HCT116 (cell line): ENCODE measurements at regions not wholly inside any gene's neighbourhood (a gene's known extent, or its start where the extent isn't known, plus 50 kb on each side); places are given as distances from the start of the nearest gene placed in this dataset.
"Not testable (repeated sequence)": the region's sequence is repeated elsewhere in the genome, so short reads cannot be mapped to it uniquely, and the experiment has no call there.

Source experiments
- ATAC-seq: fragments of 200-7000 bp; cut with Tn5 transposase; 2 replicates; pipeline ENCODE4 v1.9.1; 2020; ENCODE audit warnings: mild to moderate bottlenecking, moderate library complexity
- BruUV-seq: library from RNA; stranded (reverse); fragments of 400-500 nt; replicated peaks from 2 replicates; lab custom pipeline; 2021; lab: Mats Ljungman, UMichigan
- CTCF ChIA-PET: fragments of 300-600 bp; sonication (Branson Sonifier 250); formaldehyde crosslinking; loops from one replicate; lab custom pipeline; 2021; ENCODE audit warnings: antibody characterized with exemption; lab: Charles Lee
- POLR2A ChIA-PET: fragments of 300-600, 350-600 bp; sonication (Branson Sonifier 250); formaldehyde crosslinking; loops from one replicate; lab custom pipeline; 2021; ENCODE audit warnings: antibody characterized with exemption; lab: Charles Lee
- RAD21 ChIA-PET, 2 experiments: fragments of 300-600 bp; sonication (Branson Sonifier 250); formaldehyde crosslinking; loops; one replicate each; lab custom pipeline; 2023; ENCODE audit warnings: low total read pairs in 2 of 2; ENCODE audit not compliant: uncharacterized antibody in 2 of 2, unreplicated experiment in 2 of 2, low non-redundant PET in 1 of 2; lab: Charles Lee
- DNase-seq: peaks from one replicate; pipeline ENCODE4 v3.0.0-alpha.2; 2010; ENCODE audit warnings: low read depth, low spot score
- H2AFZ ChIP-seq: fragments of 200-600 bp; shearing (Covaris generic), sonication (generic); 2 replicates; pipeline ENCODE4 v1.6.1; 2017; ENCODE audit warnings: low read depth, mixed run types, mixed read lengths, antibody characterized with exemption, low read length; ENCODE audit not compliant: poor library complexity, severe bottlenecking
- H3K27ac ChIP-seq: 2 replicates; pipeline ENCODE4 v1.5.1; 2012; ENCODE audit warnings: low read depth, low read length
- H3K27me3 ChIP-seq: fragments of 200-600 bp; sonication (generic); 2 replicates; pipeline ENCODE4 v1.6.1; 2016; ENCODE audit warnings: mixed run types, low read length, mixed read lengths; ENCODE audit not compliant: insufficient read depth
- H3K36me3 ChIP-seq, 2 experiments: fragments of 200-500 bp in 1 of 2; fragments of 200-600 bp in 1 of 2; sonication (Bioruptor generic) in 1 of 2; sonication (generic) in 1 of 2; 2 replicates each; pipeline versions ENCODE4 v1.5.1 to v1.6.1; 2014 to 2016; ENCODE audit warnings: low read length in 2 of 2, inconsistent platforms in 1 of 2, mixed read lengths in 1 of 2, mixed run types in 1 of 2; ENCODE audit not compliant: insufficient read depth in 2 of 2, control insufficient read depth in 1 of 2
- H3K4me1 ChIP-seq, 2 experiments: fragments of 200-600 bp in 1 of 2; sonication (generic) in 1 of 2; 2 replicates each; pipeline versions ENCODE4 v1.5.1 to v1.6.1; 2012 to 2017; ENCODE audit warnings: low read length in 2 of 2, inconsistent platforms in 1 of 2, mild to moderate bottlenecking in 1 of 2, mixed read lengths in 1 of 2, mixed run types in 1 of 2, moderate library complexity in 1 of 2; ENCODE audit not compliant: insufficient read depth in 2 of 2, control insufficient read depth in 1 of 2
- H3K4me2 ChIP-seq: fragments of 200-600 bp; sonication (generic); 2 replicates; pipeline ENCODE4 v1.6.1; 2017; ENCODE audit warnings: mixed run types, low read length, mixed read lengths
- H3K4me3 ChIP-seq, 2 experiments: fragments of 200-600 bp in 1 of 2; sonication (generic) in 1 of 2; replicated peaks in 1 of 2; 2 replicates each; pipeline ENCODE4 v1.5.1; 2011 to 2016; ENCODE audit warnings: low read length in 2 of 2, control low read depth in 1 of 2, low read depth in 1 of 2, mild to moderate bottlenecking in 1 of 2, mixed read lengths in 1 of 2, mixed run types in 1 of 2
- H3K79me2 ChIP-seq: fragments of 200-600 bp; sonication (generic); 2 replicates; pipeline ENCODE4 v1.6.1; 2017; ENCODE audit warnings: mild to moderate bottlenecking, mixed run types, low read length, moderate library complexity, mixed read lengths; ENCODE audit not compliant: insufficient read depth
- H3K9ac ChIP-seq: fragments of 200-600 bp; sonication (generic); 2 replicates; pipeline ENCODE4 v1.6.1; 2016; ENCODE audit warnings: low read length, mixed read lengths
- H3K9me2 ChIP-seq: fragments of 200-600 bp; sonication (generic), shearing (Covaris generic); 2 replicates; pipeline ENCODE4 v1.6.1; 2017; ENCODE audit warnings: mixed run types, mild to moderate bottlenecking, moderate library complexity; ENCODE audit not compliant: insufficient read depth
- H3K9me3 ChIP-seq, 2 experiments: fragments of 200-500 bp in 1 of 2; fragments of 200-600 bp in 1 of 2; sonication (Bioruptor generic) in 1 of 2; sonication (generic) in 1 of 2; 2 replicates each; pipeline ENCODE4 v1.6.1; 2014 to 2017; ENCODE audit warnings: low read length in 2 of 2, mixed read lengths in 2 of 2, inconsistent platforms in 1 of 2, low read depth in 1 of 2, mild to moderate bottlenecking in 1 of 2, mixed run types in 1 of 2, moderate library complexity in 1 of 2; ENCODE audit not compliant: control insufficient read depth in 1 of 2, insufficient read depth in 1 of 2
- H4K20me1 ChIP-seq: fragments of 200-600 bp; sonication (generic), shearing (Covaris generic); 2 replicates; pipeline ENCODE4 v1.6.1; 2017; ENCODE audit warnings: mixed run types, mild to moderate bottlenecking, moderate library complexity; ENCODE audit not compliant: insufficient read depth
- CBX3 ChIP-seq: IDR thresholded peaks from 2 replicates; pipeline ENCODE4 v1.6.1; 2012; ENCODE audit warnings: low read depth
- CEBPB ChIP-seq: IDR thresholded peaks from 2 replicates; pipeline ENCODE4 v1.6.1; 2012; ENCODE audit warnings: low read depth
- EGR1 ChIP-seq: IDR thresholded peaks from 2 replicates; pipeline ENCODE4 v1.6.1; 2012; ENCODE audit warnings: low read depth
- EZH2 ChIP-seq: fragments of 200-600 bp; sonication (generic); IDR thresholded peaks from 2 replicates; pipeline ENCODE4 v1.6.1; 2017; ENCODE audit warnings: antibody characterized with exemption, mixed run types
- MAX ChIP-seq: IDR thresholded peaks from 2 replicates; pipeline ENCODE4 v1.6.1; 2012
- REST ChIP-seq: IDR thresholded peaks from 2 replicates; pipeline ENCODE4 v1.6.1; 2012; ENCODE audit warnings: low read depth
- YY1 ChIP-seq: IDR thresholded peaks from 2 replicates; pipeline ENCODE4 v1.6.1; 2011; ENCODE audit warnings: low read length, low read depth, moderate library complexity, mild to moderate bottlenecking; ENCODE audit not compliant: insufficient replicate concordance; ENCODE audit errors: extremely low read depth
- ZBTB33 ChIP-seq: IDR thresholded peaks from 2 replicates; pipeline ENCODE4 v1.6.1; 2011; ENCODE audit warnings: mild to moderate bottlenecking, low read length, moderate library complexity; ENCODE audit not compliant: insufficient replicate concordance; ENCODE audit errors: extremely low read depth
- ZNF274 ChIP-seq: fragments of 200-500 bp; sonication (Bioruptor generic); IDR thresholded peaks from 2 replicates; pipeline ENCODE4 v1.6.1; 2014; ENCODE audit warnings: mild to moderate bottlenecking, low read depth, low read length, inconsistent platforms
- intact Hi-C: fragments of 100-400 bp; cut with micrococcal nuclease; formaldehyde crosslinking; loops from 2 replicates; pipeline ENCODE4 v1.10.0; 2022

- no peak for TF ChIP-seq ZBTB33
These were observed 55.3 kb upstream of the PRSS3 start (continued) for GRCh38 chr9:33740075-33740474.

GRCh38 chr9:33740958-33741357 is 54.4 kb upstream of the PRSS3 start:
- H3K79me2 ChIP-seq, H3K9me3 ChIP-seq, H2AFZ ChIP-seq, H3K9ac ChIP-seq, H3K27ac ChIP-seq, POLR2A ChIA-PET, intact Hi-C loops, H4K20me1 ChIP-seq, H3K4me2 ChIP-seq, ATAC-seq, H3K36me3 ChIP-seq, H3K4me3 ChIP-seq, H3K27me3 ChIP-seq, DNase-seq, H3K4me1 ChIP-seq, BruUV-seq, H3K9me2 ChIP-seq: not testable (repeated sequence)
- ChIA-PET CTCF (interaction anchor here (0.6 kb wide), 1 partner anchor 73 kb away, joined by 3 read pairs; no protein-coding TSS in a partner anchor), RAD21 (interaction anchor here in 1 of 2 experiments (0.7 kb wide), 1 partner anchor 112 kb away, joined by 3 read pairs; no protein-coding TSS in a partner anchor)

- no peaks in the 10 kb centered on the region for H3K36me3 ChIP-seq
- ChIA-PET RAD21 (no interaction called here), POLR2A (no interaction called here), CTCF (no interaction called here)
- H3K79me2 ChIP-seq: no peaks in the 10 kb centered on the region
- ATAC-seq: no peak
- intact Hi-C loops: loop anchor here (2.0 kb wide), 1 partner anchor 281 kb away; no protein-coding TSS in a partner anchor
- no peaks in the 10 kb centered on the region for H3K27me3 ChIP-seq
- BruUV-seq: no TSS peak
- no peak overlapping the region for H3K9ac ChIP-seq
- no peak overlapping the region for H2AFZ ChIP-seq
- no peak for DNase-seq
- H3K4me3 ChIP-seq: no peak overlapping the region
- no peaks in the 10 kb centered on the region for H3K9me2 ChIP-seq
- H3K27ac ChIP-seq: no peak overlapping the region
- H3K4me2 ChIP-seq: no peak overlapping the region
- no peaks in the 10 kb centered on the region for H3K9me3 ChIP-seq
- H4K20me1 ChIP-seq: no peaks in the 10 kb centered on the region
- H3K4me1 ChIP-seq: peaks cover 0 to 4% of the 10 kb centered on the region in 2 experiments; a peak in 1 of 4 replicates
- TF ChIP-seq MAX (no peak), EZH2 (no peak), CBX3 (no peak), CEBPB (no peak), YY1 (no peak), EGR1 (no peak), ZBTB33 (no peak), REST (no peak), ZNF274 (no peak)
These were observed 53.3 kb upstream of the PRSS3 start for GRCh38 chr9:33742051-33742450.
